ENCODE measurements at regions not wholly inside any gene's neighbourhood (a gene's known extent, or its start where the extent isn't known, plus 50 kb on each side); places are given as distances from the start of the nearest gene placed in this dataset.
"Not testable (repeated sequence)": the region's sequence is repeated elsewhere in the genome, so short reads cannot be mapped to it uniquely, and the experiment has no call there.

GRCh38 chr2:48066000-48066399, 159.7 kb upstream of the FBXO11 start:
- DNase-seq = no peak
- no peak overlapping the region for H3K4me3 ChIP-seq (ENCODE audit: insufficient read depth, low read depth, low read length)
- H3K36me3 ChIP-seq (replicated peaks; ENCODE audit: control insufficient read depth, insufficient read depth, low read length) = no peaks in the 10 kb centered on the region
- no peaks in the 10 kb centered on the region for H3K27me3 ChIP-seq (ENCODE audit: control insufficient read depth, insufficient read depth, low read length)

DNA sequence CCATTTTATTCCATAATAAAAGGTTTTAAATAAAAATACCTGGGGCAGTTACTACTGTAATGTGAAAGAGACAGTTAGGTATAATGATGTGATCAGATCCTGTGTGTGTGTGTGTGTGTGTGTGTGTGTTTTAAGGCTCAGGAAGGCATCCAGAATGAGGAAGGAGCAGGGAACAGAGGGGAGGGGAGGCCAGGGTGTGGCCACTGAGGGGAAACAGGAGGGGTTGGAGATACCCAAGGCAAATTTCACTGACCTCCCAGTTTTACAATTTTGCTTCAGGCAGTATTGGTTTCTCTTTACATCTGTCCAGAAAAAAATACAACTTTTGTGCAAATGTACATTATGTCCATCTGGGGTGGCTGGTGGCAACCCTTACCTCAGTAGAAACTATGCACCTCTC, 163.5 kb upstream of the FBXO11 start:
- no peaks in the 10 kb centered on the region for H3K27me3 ChIP-seq (ENCODE audit: control insufficient read depth, insufficient read depth, low read length)
- no peak overlapping the region for H3K4me3 ChIP-seq (ENCODE audit: insufficient read depth, low read depth, low read length)
- H3K36me3 ChIP-seq (replicated peaks; ENCODE audit: control insufficient read depth, insufficient read depth, low read length) = no peaks in the 10 kb centered on the region
- no peak for DNase-seq

- no peak overlapping the region for H3K4me3 ChIP-seq (ENCODE audit: insufficient read depth, low read depth, low read length)
- no peaks in the 10 kb centered on the region for H3K36me3 ChIP-seq (replicated peaks; ENCODE audit: control insufficient read depth, insufficient read depth, low read length)
- DNase-seq = no peak
- no peaks in the 10 kb centered on the region for H3K27me3 ChIP-seq (ENCODE audit: control insufficient read depth, insufficient read depth, low read length)
These were observed 164.1 kb upstream of the FBXO11 start for GRCh38 chr2:48070415-48070814.

- Histone ChIP-seq H3K36me3 (replicated peaks; ENCODE audit: control insufficient read depth, insufficient read depth, low read length) (no peaks in the 10 kb centered on the region), H3K4me3 (ENCODE audit: insufficient read depth, low read depth, low read length) (no peak overlapping the region), H3K27me3 (ENCODE audit: control insufficient read depth, insufficient read depth, low read length) (no peaks in the 10 kb centered on the region)
- no peak for DNase-seq
These were observed 166.3 kb upstream of the FBXO11 start for GRCh38 chr2:48072583-48072982.

DNA sequence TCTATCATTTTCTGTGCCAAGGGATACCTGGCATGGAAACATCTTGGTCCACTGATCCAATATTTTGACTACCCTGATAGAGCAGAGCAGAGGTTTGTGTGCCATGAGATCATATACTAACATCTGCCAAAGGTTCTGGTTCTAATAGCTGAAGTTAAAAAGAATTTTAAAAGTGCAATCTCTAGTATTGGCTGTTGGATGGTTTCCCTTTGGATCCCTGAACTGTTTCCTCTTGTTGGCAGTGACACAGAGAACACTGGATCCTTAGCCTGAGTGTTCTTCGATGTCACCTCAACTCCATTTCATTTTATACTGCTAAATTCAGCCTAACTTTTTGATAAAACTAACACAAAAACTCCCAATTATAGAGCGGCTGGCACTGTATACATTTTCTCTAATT, 169.3 kb upstream of the FBXO11 start:
- DNase-seq = no peak
- Histone ChIP-seq H3K36me3 (replicated peaks; ENCODE audit: control insufficient read depth, insufficient read depth, low read length) (no peaks in the 10 kb centered on the region), H3K27me3 (ENCODE audit: control insufficient read depth, insufficient read depth, low read length) (no peaks in the 10 kb centered on the region)

DNA sequence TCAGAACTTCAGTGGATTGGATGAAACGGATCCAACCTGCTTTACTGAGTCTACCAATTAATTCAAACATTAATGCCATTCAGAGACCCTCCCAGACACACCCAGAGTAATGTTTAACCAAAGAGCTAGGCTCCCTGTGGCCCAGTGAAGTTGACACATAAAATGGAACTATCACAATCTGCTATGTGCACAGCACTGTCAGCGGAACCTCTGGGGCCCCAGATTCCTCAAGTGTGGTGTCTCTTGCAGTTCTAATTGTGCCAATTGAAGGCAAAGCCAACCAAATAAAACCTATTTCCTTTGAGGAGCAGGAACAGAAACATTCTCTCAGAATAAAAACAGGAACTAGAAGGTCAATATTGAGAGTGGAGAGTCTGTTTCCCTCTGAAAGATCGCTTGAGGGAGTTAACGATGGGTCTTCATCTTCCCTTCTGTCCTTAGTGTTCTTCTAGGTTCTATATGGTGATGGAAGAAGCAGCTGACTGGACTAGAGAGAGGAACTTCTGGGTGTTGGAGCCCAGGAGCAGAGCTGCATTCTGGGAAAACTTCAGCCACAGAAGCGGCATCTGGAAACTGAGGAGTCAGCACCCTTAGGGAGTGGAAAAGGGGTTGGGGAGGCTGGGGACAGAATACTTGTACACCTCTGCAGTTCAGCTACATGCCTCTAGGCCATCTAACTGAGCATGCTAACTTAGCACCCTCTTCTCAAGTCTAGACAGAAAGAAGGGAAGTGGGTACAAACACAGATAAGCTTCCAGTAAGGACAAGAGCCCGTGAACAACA, 174.4 kb upstream of the FBXO11 start:
- H3K36me3 ChIP-seq (replicated peaks; ENCODE audit: control insufficient read depth, insufficient read depth, low read length) = no peaks in the 10 kb centered on the region; the same call in 1 of the 2 replicates
- DNase-seq = no peak
- H3K4me3 ChIP-seq (ENCODE audit: insufficient read depth, low read depth, low read length) = no peak overlapping the region

More for the DNA sequence above, 169.3 kb upstream of the FBXO11 start:
- no peak overlapping the region for H3K4me3 ChIP-seq (ENCODE audit: insufficient read depth, low read depth, low read length)

GRCh38 chr2:48081317-48081628, 175.0 kb upstream of the FBXO11 start:
- Histone ChIP-seq H3K36me3 (replicated peaks; ENCODE audit: control insufficient read depth, insufficient read depth, low read length) (no peaks in the 10 kb centered on the region; the same call in 1 of the 2 replicates), H3K27me3 (ENCODE audit: control insufficient read depth, insufficient read depth, low read length) (no peaks in the 10 kb centered on the region), H3K4me3 (ENCODE audit: insufficient read depth, low read depth, low read length) (no peak overlapping the region)
- no peak for DNase-seq

More for the DNA sequence above, 174.4 kb upstream of the FBXO11 start:
- H3K27me3 ChIP-seq (ENCODE audit: control insufficient read depth, insufficient read depth, low read length) = no peaks in the 10 kb centered on the region

DNA sequence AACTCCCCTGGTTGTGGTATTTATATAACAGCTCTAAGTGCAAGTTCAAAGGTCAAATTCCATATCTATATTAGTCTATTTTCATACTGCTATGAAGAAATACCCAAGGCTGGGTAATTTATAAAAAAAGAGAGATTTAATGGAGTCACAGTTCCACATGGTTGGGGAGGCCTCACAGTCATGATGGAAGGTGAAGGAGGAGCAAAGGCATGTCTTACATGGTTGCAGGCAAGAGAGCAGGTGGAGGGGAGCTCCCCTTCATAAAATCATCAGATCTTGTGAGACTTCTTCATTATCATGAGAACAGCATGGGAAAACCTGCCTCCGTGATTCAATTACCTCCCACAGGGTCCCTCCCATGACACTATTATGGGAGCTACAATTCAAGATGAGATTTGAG, 179.6 kb upstream of the FBXO11 start:
- no peak for DNase-seq
- Histone ChIP-seq H3K4me3 (ENCODE audit: insufficient read depth, low read depth, low read length) (no peak overlapping the region), H3K27me3 (ENCODE audit: control insufficient read depth, insufficient read depth, low read length) (no peaks in the 10 kb centered on the region), H3K36me3 (replicated peaks; ENCODE audit: control insufficient read depth, insufficient read depth, low read length) (no peaks in the 10 kb centered on the region; the same call in 1 of the 2 replicates)

GRCh38 chr2:48088994-48089393, 182.7 kb upstream of the FBXO11 start:
- no peak for DNase-seq
- Histone ChIP-seq H3K27me3 (ENCODE audit: control insufficient read depth, insufficient read depth, low read length) (no peaks in the 10 kb centered on the region), H3K36me3 (replicated peaks; ENCODE audit: control insufficient read depth, insufficient read depth, low read length) (no peaks in the 10 kb centered on the region), H3K4me3 (ENCODE audit: insufficient read depth, low read depth, low read length) (no peak overlapping the region)

- Histone ChIP-seq H3K27me3 (ENCODE audit: control insufficient read depth, insufficient read depth, low read length) (no peaks in the 10 kb centered on the region), H3K36me3 (replicated peaks; ENCODE audit: control insufficient read depth, insufficient read depth, low read length) (no peaks in the 10 kb centered on the region), H3K4me3 (ENCODE audit: insufficient read depth, low read depth, low read length) (no peak overlapping the region)
- no peak for DNase-seq
These were observed 183.3 kb upstream of the FBXO11 start for GRCh38 chr2:48089644-48090043.

DNA sequence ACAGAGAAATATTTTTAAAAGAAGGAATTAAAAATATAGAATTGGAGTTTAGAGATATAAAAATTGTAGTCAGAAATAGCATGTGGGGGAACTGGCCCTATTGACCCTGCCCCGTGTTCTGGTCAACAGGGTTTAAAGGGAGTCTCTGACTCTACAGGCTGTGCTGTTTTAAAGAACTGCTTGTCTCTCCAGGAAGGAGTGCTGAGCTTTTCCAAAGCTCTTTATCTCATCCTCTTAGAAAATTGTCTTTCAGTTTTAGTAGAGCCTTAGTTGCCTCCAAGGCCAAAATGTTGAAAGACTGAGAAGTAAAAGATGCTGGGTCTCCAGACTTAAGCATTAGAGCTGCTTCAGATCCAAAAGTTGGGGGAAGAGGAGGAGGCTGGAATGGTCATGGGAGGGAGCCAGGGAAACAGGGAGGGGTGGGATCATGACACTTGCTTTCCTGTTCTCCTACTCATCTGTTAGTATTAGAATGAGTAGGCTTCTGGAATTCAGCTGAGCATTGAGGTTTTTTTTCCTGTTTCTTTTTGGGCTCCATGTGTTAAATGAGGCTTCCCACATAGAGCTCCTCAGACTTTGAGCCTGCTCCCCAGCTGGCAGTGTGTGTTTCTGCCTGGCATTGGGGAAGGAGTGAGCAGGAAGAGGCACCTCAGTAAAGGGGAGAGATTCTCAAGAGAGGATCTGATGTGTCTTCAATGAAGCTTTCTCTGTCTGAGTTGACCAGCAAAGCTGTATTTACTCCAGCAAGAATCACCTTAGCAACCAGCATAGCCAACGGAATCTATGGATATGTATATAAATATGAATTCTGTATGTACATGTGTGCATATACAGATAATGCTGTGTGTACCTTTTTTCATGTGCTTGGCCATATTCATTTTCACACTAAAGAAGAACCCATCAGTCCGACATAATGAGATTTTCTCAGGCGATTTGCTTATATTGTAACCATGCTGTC, 186.8 kb upstream of the FBXO11 start:
- Histone ChIP-seq H3K27me3 (ENCODE audit: control insufficient read depth, insufficient read depth, low read length) (no peaks in the 10 kb centered on the region), H3K36me3 (replicated peaks; ENCODE audit: control insufficient read depth, insufficient read depth, low read length) (no peaks in the 10 kb centered on the region)
- DNase-seq = no peak

DNA sequence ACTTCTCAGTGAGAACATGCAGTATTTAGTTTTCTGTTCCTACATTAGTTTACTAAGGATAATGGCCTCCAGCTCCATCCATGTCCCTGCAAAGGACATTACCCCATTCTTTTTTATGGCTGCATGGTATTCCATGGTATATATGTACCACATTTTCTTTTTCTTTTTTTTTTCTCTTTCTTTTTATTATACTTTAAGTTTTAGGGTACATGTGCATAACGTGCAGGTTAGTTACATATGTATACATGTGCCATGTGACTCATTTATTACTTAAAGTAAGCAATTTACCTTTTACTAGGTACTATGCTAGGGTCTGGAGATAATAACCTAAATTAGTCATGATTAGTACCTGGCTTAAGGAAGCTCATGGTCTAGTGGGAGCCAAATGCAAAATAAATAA, 190.5 kb upstream of the FBXO11 start:
- not testable (repeated sequence) for H3K4me3 ChIP-seq (ENCODE audit: insufficient read depth, low read depth, low read length); DNase-seq; H3K27me3 ChIP-seq (ENCODE audit: control insufficient read depth, insufficient read depth, low read length); H3K36me3 ChIP-seq (replicated peaks; ENCODE audit: control insufficient read depth, insufficient read depth, low read length)

More for the DNA sequence above, 186.8 kb upstream of the FBXO11 start:
- no peak overlapping the region for H3K4me3 ChIP-seq (ENCODE audit: insufficient read depth, low read depth, low read length)

GRCh38 chr2:48098539-48098938, 192.2 kb upstream of the FBXO11 start:
- Histone ChIP-seq H3K36me3 (replicated peaks; ENCODE audit: control insufficient read depth, insufficient read depth, low read length) (no peaks in the 10 kb centered on the region), H3K4me3 (ENCODE audit: insufficient read depth, low read depth, low read length) (no peak overlapping the region), H3K27me3 (ENCODE audit: control insufficient read depth, insufficient read depth, low read length) (no peaks in the 10 kb centered on the region)
- no peak for DNase-seq

GRCh38 chr2:48104418-48104817, 198.1 kb upstream of the FBXO11 start:
- Histone ChIP-seq H3K36me3 (replicated peaks; ENCODE audit: control insufficient read depth, insufficient read depth, low read length) (no peaks in the 10 kb centered on the region), H3K27me3 (ENCODE audit: control insufficient read depth, insufficient read depth, low read length) (no peaks in the 10 kb centered on the region), H3K4me3 (ENCODE audit: insufficient read depth, low read depth, low read length) (no peak overlapping the region)
- DNase-seq = no peak

- Histone ChIP-seq H3K27me3 (ENCODE audit: control insufficient read depth, insufficient read depth, low read length) (no peaks in the 10 kb centered on the region), H3K4me3 (ENCODE audit: insufficient read depth, low read depth, low read length) (no peak overlapping the region), H3K36me3 (replicated peaks; ENCODE audit: control insufficient read depth, insufficient read depth, low read length) (no peaks in the 10 kb centered on the region)
- DNase-seq = no peak
These were observed 199.6 kb upstream of the FBXO11 start for GRCh38 chr2:48105848-48106247.
